GM12872 (cell line): ENCODE measurements at regions not wholly inside any gene's neighbourhood (a gene's known extent, or its start where the extent isn't known, plus 50 kb on each side); places are given as distances from the start of the nearest gene placed in this dataset.
A peak's percentile ranks its signal among the peaks of the same experiment; 100 is the strongest.

Experiments used
- CTCF ChIP-seq: IDR thresholded peaks from 3 replicates; pipeline ENCODE4 v1.5.1; 2011; ENCODE audit warnings: low read depth, mild to moderate bottlenecking, low read length, moderate library complexity; ENCODE audit not compliant: insufficient read depth

GRCh38 chr2:133865141-133865540 lies 296.9 kb upstream of the NCKAP5 start:
- no peak for TF ChIP-seq CTCF

- TF ChIP-seq CTCF, result no peak
Observed at GRCh38 chr2:133867166-133867565, 298.9 kb upstream of the NCKAP5 start.

DNA sequence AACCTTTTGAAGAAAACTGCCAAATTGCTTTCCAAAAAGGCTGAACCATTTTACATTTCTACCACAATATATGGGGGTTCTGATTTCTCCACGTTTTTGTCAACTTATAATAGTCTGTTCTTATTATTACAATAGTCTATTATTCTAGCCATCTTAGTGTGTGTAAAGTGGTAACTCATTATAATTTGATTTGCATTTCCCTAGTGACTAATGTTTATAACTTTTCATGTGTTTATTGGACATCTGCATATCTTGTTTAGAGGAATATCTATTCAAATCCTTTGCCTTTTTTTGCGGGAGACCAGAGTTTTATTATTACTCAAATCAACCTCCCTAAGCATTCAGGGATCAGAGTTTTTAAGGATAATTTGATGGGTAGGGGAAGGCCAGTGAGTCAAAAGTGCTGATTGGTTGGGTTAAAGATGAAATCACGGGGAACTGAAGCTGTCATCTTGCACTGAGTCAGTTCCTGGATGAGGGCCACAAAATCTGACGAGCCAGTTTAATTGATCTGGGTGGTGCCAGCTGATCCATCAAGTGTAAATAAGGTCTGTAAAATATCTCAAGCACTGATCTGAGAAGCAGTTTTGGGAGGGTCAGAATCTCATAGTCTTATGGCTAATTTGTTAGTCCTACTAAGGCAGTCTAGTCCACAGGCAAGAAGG lies 303.4 kb upstream of the NCKAP5 start:
- TF ChIP-seq CTCF, result no peak

DNA sequence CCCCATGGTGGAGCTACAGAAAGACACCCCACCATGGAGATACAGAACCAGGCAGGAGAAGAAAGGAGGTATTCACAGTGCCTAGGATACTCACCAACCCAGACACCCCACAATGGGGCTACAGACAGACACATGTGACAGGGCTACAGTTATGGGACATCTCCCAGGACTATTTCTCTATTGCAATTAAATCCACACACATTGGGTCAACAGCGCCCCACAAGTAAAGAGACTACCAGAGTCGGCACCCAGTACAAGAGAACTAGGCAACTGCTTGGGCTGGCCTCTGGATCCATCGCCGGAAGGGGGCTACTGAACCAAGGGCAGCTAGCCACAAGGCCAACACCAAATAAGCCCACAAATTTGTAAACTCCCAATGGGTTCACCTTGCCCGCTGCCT lies 310.1 kb upstream of the NCKAP5 start:
- no peak for TF ChIP-seq CTCF

- no peak for TF ChIP-seq CTCF
Observed at GRCh38 chr2:133879703-133880102, 311.4 kb upstream of the NCKAP5 start.

DNA sequence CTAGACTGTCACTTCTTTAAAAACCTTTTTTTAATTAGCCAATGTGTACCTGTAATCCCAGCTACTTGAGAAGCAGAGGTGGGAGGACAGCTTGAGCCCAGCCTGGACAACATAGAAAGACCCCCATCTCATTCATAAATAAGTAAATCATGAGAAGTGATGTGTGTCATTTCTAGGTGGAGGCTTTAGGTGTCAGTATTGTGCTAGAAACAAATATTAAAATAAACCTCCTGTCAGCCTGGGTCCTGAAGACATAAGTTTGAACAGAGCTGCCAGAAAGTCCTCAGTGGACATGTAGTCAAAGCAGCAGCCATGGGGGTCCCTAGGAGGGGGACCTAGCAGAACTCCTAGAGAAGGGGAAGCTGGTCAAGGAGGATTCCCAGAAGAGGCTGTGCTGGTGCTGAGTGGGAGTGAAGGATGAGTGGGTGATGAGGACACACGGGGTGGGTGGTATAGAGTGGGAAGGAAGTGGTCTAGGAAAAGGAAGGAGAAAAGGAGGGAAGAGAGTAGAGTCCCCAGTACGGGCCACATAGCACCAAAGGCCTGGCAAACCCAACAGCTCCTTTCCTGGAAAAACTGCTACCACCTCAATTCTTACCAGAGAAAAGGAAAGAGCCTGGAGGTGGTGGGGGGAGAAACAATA lies 316.6 kb upstream of the NCKAP5 start:
- TF ChIP-seq CTCF, result peak; percentile 35; the same call in 1 of the 3 replicates

DNA sequence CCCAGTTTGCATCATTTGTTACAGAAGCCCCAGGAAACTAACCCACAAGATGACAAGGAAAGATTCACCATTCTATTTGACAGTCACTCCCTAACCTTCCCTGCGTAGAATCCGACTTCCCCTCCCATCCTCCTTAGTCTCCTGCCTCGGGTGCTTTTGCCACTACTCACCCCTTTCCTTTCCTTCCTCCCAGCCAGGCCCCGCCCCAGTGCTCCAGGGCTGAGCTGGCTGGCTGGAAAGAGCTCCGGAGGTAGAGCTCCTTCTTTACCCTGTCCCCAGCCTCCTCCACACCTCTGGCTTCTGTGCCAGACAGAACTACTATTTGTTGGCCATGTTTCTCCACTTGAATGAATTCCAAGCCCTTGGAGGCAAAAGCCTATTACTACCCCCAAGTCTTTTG lies 317.6 kb upstream of the NCKAP5 start:
- TF ChIP-seq CTCF, result no peak
